ENCODE measurements at regions not wholly inside any gene's neighbourhood (a gene's known extent, or its start where the extent isn't known, plus 50 kb on each side); places are given as distances from the start of the nearest gene placed in this dataset.

GRCh38 chr9:106752581-106752980 lies 110.4 kb upstream of the ZNF462 start:
- TF ChIP-seq, protein P1, sequence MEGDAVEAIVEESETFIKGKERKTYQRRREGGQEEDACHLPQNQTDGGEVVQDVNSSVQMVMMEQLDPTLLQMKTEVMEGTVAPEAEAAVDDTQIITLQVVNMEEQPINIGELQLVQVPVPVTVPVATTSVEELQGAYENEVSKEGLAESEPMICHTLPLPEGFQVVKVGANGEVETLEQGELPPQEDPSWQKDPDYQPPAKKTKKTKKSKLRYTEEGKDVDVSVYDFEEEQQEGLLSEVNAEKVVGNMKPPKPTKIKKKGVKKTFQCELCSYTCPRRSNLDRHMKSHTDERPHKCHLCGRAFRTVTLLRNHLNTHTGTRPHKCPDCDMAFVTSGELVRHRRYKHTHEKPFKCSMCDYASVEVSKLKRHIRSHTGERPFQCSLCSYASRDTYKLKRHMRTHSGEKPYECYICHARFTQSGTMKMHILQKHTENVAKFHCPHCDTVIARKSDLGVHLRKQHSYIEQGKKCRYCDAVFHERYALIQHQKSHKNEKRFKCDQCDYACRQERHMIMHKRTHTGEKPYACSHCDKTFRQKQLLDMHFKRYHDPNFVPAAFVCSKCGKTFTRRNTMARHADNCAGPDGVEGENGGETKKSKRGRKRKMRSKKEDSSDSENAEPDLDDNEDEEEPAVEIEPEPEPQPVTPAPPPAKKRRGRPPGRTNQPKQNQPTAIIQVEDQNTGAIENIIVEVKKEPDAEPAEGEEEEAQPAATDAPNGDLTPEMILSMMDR (IDR thresholded peaks at IDR 0.05), result no peak
- no peak for TF ChIP-seq POLR2A (IDR thresholded peaks at IDR 0.05)
